Mucosa of descending colon (tissue), 3 donors: ENCODE measurements at regions not wholly inside any gene's neighbourhood (a gene's known extent, or its start where the extent isn't known, plus 50 kb on each side); places are given as distances from the start of the nearest gene placed in this dataset.
A peak's percentile ranks its signal among the peaks of the same experiment; 100 is the strongest.

Experiments used
- ATAC-seq: fragments of 200-7000 bp; cut with Tn5 transposase; one replicate; pipeline ENCODE4 v1.9.1; 2020; ENCODE audit warnings: mild to moderate bottlenecking, moderate library complexity
- DNase-seq, 3 donors: peaks; one replicate each; pipeline ENCODE4 v3.0.0-alpha.2; 2020
- H3K36me3 ChIP-seq: fragments of 200-600 bp; one replicate; pipeline ENCODE4 v1.8.0; 2021; ENCODE audit warnings: low read depth, mild to moderate bottlenecking
- H3K4me1 ChIP-seq: fragments of 200-600 bp; one replicate; pipeline ENCODE4 v1.8.0; 2021; ENCODE audit warnings: low read depth, mild to moderate bottlenecking
- H3K4me3 ChIP-seq: fragments of 200-600 bp; one replicate; pipeline ENCODE4 v1.8.0; 2021; ENCODE audit warnings: mild to moderate bottlenecking
- H3K9me3 ChIP-seq: fragments of 200-600 bp; one replicate; pipeline ENCODE4 v1.8.0; 2021; ENCODE audit warnings: mild to moderate bottlenecking
- intact Hi-C, 2 donors: fragments of 100-400 bp; cut with DNase I in 1 of 2; cut with micrococcal nuclease in 1 of 2; formaldehyde crosslinking; loops; one replicate each; pipeline versions ENCODE4 v1.11.0 to v1.11.1; 2022; cut with DNase I, micrococcal nuclease
- TF ChIP-seq, protein P1 (sequence below): fragments of 200-600 bp; IDR thresholded peaks from one replicate; pipeline ENCODE4 v1.8.0; 2022; ENCODE audit warnings: antibody characterized with exemption, mild to moderate bottlenecking
- donor health status: DM: no; HTN: no; CAD: no; lungs with moderate emphysema.
- donor health status: DM: no; HTN: no; CAD: no.
- donor health status: DM: no; HTN: yes; CAD: no.

- TF ChIP-seq, protein P1, sequence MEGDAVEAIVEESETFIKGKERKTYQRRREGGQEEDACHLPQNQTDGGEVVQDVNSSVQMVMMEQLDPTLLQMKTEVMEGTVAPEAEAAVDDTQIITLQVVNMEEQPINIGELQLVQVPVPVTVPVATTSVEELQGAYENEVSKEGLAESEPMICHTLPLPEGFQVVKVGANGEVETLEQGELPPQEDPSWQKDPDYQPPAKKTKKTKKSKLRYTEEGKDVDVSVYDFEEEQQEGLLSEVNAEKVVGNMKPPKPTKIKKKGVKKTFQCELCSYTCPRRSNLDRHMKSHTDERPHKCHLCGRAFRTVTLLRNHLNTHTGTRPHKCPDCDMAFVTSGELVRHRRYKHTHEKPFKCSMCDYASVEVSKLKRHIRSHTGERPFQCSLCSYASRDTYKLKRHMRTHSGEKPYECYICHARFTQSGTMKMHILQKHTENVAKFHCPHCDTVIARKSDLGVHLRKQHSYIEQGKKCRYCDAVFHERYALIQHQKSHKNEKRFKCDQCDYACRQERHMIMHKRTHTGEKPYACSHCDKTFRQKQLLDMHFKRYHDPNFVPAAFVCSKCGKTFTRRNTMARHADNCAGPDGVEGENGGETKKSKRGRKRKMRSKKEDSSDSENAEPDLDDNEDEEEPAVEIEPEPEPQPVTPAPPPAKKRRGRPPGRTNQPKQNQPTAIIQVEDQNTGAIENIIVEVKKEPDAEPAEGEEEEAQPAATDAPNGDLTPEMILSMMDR: no peak
- intact Hi-C loops: no loop called here
- H3K36me3 ChIP-seq: no peaks in the 10 kb centered on the region
- ATAC-seq (peak; percentile 62), DNase-seq (peak; percentile 27 to 59 (median 49))
- H3K4me3 ChIP-seq: no peak overlapping the region
- peaks cover 3% of the 10 kb centered on the region for H3K4me1 ChIP-seq
- no peaks in the 10 kb centered on the region for H3K9me3 ChIP-seq
These were observed 657.5 kb upstream of the TBX3 start for GRCh38 chr12:115341442-115341841.

GRCh38 chr12:115338566-115339294 lies 654.8 kb upstream of the TBX3 start:
- no peaks in the 10 kb centered on the region for H3K36me3 ChIP-seq
- TF ChIP-seq, protein P1: no peak
- no peak for DNase-seq
- ATAC-seq: no peak
- no peaks in the 10 kb centered on the region for H3K9me3 ChIP-seq
- intact Hi-C loops: no loop called here
- no peak overlapping the region for H3K4me3 ChIP-seq
- H3K4me1 ChIP-seq: no peaks in the 10 kb centered on the region

- intact Hi-C loops: no loop called here
- ATAC-seq: peak; percentile 60
- Histone ChIP-seq H3K9me3 (no peaks in the 10 kb centered on the region), H3K4me3 (no peak overlapping the region), H3K36me3 (no peaks in the 10 kb centered on the region), H3K4me1 (no peaks in the 10 kb centered on the region)
- peak in 1 of 3 donors; percentile 24 for DNase-seq
- TF ChIP-seq, protein P1: no peak
These were observed 653.9 kb upstream of the TBX3 start for GRCh38 chr12:115337693-115338543.

- intact Hi-C loops: no loop called here
- TF ChIP-seq, protein P1: no peak
- H3K4me1 ChIP-seq: no peaks in the 10 kb centered on the region
- no peaks in the 10 kb centered on the region for H3K36me3 ChIP-seq
- H3K4me3 ChIP-seq: no peak overlapping the region
- DNase-seq (no peak), ATAC-seq (no peak)
- H3K9me3 ChIP-seq: no peaks in the 10 kb centered on the region
These were observed 652.5 kb upstream of the TBX3 start for GRCh38 chr12:115336506-115336905.

DNA sequence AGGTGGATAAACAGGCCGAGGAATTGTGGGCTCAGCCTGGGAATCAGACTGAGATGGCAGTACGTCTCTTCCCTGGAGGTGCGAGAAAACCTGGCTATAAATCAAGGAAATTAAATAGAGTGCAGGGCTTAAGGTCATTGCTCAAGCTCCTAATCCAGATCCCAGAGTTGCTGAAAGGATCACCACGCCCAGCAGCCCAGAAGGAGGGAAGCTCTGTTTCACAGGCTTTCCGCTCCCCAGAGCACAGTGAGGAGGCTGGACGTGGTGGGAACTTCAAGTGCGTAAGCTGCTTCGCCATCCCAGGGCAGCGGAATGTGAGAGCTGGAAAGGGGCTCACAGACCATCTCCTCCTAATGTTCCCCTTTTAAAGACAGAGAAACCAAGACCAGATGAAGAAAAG lies 651.6 kb upstream of the TBX3 start:
- intact Hi-C loops: no loop called here
- DNase-seq (no peak), ATAC-seq (peak; percentile 18)

More for the DNA sequence above, 651.6 kb upstream of the TBX3 start:
- Histone ChIP-seq H3K4me3 (no peak overlapping the region), H3K9me3 (no peaks in the 10 kb centered on the region), H3K4me1 (no peaks in the 10 kb centered on the region), H3K36me3 (no peaks in the 10 kb centered on the region)
- TF ChIP-seq, protein P1: no peak
